NOMO-1 treated with dmso at 0.1 percent for 144 hours (cell line): ENCODE measurements at regions not wholly inside any gene's neighbourhood (a gene's known extent, or its start where the extent isn't known, plus 50 kb on each side); places are given as distances from the start of the nearest gene placed in this dataset.

Experiments used
- DNase-seq: peaks from one replicate; lab custom pipeline; 2025; ENCODE audit not compliant: unreplicated experiment; lab: John Stamatoyannopoulos, UW

DNA sequence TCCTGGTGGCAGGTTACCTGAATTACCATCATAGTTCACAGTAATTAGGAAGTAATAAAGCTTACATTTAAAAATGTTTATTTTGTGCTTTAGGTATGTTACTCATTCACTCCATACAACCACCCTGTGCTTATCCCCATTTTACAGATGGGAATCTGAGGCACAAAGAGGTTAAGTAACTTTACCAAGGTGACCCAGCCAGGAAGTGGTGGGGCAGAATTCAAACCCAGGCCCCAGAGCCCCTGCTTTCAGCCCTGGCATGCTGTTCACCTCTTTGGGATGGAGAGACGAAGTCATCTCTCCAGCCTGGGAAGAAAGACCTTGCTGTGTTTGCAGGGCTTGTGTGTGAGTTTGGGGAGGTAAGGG lies 285.6 kb upstream of the TPM1 start:
- DNase-seq: no peak

DNA sequence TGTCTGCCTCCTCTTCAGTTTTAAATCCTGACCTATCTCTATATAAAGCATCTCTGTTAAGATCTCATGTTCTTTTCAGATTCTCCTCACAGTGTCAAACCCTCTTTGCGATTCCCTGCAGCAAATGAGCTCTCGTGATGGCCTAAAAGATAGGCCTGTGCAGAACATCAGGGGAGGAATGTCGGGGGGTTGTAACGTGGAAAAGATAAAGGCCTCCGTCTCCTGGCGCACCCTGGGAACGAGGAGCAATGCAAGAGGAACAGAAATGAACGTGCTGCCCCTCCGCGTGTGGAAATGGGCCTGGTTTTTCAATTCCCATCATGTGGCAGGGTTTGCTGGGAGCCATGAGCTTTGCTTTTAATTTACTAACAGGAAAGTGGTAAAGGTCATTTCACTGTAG lies 285.0 kb upstream of the TPM1 start:
- no peak for DNase-seq

DNA sequence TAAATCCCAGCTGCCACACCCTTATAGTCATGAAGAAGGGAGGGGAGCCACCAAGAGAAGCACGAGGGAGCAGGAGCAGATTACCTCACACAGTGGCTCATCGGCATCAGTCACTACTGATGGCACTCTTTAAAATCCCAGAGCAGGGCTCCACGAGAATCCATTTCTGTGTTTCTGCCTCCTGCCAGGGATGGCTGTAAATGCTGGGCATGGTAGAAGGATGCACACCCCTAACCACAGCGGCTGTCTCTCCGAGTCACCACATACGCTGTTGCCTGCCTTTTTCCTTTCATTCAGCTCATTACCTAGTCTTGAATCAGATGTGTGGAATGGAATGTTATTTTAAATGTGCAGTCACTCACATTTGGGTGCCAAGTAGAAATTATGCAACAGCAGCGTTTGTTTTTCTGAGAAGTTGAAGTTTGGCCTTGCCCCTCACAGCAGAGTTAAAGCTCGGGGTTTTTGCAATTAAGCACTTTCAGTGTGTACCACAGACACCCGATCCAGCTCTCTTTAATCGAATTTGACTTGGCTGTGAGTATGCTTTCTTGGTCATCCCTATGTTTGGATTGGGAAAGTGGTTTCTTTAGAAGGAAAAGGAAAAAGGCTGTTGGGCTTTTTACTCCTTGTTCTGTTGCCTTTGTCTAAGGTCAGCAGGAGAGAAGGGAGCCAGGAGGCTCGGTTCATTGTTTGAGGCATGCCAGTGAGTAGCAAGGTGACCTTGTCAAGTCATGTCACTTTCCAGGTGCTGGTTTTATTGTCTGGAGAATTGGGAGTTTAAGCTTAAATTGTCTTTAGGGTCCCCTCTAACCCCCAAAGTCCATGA lies 284.2 kb upstream of the TPM1 start:
- DNase-seq: no peak

DNA sequence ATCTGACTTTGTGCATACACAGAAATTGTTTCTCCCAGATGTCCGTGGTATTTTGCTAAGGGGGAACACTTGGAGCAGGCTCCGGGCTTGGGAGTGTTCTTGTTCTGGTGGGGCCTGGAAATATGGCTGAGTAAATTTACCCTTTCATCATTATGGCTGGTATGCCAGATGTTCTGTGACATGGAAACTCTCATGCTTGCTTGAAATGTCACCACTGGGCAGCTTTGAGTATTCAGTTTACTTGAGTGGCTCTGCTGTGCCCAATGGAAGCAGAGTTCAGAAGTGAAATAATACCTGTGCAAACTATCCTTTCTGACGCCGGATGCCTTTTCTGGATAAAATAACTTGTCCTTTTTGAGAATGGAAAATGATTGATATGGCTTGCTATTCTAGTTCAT lies 283.6 kb upstream of the TPM1 start:
- no peak for DNase-seq

DNA sequence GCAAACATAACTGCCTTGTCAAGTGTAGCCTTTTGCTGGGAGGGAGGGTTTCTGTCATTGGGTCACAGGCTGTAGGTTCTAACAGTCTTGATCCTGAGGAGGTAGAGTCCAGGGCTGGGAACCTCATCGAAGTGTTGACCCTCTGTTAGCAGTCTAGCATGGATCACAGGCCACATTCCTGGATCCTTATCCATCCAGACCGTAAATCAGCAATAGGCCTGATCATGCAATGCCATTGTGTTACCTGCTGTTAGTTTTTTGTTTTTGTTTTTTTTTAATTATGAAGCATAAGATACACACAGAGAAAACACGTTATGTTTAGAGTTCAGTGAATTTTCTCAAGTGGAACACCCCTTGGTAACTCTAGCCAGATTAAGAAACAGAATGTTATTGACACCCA lies 282.0 kb upstream of the TPM1 start:
- no peak for DNase-seq

DNA sequence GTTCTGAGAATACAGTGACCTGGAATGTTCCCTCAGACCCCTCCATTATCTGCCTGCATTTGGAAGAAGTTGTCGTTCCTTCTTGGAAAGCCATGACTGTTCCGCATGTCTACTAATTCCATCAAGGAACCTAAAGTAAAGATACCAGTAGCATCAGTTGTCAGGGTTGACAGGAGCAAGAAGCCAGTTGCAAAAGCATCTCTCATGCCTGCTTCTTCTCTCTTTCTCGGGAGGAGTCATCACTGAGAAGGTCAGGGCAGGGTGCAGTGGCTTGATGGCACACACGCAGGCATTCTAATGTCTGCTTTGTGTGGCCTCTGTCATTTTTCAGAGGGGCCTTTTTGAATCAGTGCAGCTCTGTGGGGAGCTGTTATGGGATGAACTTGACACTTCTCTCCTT lies 276.6 kb upstream of the TPM1 start:
- no peak for DNase-seq

DNA sequence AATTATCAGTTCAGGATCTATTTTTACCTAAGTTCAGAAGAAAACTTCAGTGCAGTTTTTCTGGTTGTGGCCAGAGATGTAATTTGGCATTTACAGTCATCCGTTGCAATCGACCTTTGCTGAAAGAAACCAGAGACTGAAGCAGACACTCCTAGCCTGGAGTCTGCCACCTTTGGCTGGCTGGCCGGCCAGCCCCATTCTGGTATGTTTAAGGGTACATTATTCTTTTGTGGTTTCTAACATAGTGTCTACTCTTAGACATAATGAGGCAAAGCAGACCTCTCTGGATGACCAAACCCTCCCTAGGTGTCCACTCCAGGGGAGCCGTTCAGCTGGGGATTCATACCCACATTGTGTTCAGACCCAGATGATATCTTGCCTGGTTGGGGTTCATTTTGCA lies 275.9 kb upstream of the TPM1 start:
- no peak for DNase-seq

DNA sequence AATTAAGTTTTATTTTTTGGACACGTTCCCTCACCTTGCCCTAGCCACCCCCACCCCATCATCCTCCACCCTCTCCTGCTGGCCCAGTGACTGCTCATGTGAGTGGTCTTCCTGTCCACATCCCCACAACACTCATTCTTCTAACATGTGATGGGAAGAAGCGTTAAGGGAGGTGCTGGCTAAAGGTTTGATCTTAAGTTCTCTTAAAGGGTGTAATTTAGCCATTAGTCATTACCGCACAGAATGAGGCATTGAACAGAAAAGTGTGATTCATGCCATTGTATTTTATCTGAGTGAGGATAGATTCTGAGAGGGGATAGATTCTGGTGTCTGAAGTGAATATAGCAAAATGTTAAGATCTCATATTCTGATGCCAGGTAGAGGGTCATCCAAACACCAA lies 272.9 kb upstream of the TPM1 start:
- DNase-seq: no peak

DNA sequence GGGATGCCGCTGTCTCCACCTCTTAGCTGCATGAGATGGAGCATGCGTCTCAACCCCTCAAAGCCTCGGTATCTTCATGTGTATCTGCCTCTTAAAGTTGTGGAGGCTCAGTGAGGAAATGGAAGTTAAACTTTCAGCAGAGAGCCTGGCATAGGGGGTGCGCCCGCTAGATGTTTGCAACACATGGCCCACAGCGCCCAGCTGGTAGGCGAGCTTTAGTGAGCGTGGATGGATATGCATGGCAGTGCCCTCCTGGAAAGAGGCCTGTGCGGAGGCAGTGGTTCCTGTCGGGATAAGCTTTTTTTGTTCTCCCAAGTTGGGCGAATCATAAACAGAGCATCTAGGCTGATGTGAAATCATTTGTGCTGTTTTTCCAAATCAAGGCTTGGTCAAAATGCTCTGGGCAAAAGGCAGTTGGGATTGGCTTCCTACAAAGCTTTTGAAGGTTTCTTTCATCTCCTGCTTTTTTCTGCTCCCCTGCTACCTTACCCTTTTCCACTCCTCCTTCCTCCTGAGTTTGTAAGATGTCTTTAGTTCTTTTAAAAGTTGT lies 272.4 kb upstream of the TPM1 start:
- no peak for DNase-seq

DNA sequence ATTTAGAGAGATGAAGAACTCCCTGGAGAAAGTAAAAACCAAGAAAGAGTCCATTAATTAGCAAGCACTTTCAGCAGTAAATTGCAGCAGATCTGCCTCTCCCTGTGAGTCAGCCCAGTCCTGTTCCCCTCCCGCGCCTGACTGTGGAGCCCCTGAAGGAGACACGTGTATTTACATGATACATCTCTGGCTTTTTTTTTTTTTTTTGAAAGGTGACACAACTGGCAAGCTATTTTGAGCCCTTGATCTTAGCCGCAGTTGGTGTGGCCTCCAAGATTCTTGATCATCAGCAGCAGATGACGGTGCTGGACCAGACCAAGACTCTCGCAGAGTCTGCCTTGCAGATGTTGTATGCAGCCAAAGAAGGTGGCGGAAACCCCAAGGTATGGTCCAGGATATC lies 271.8 kb upstream of the TPM1 start:
- DNase-seq: no peak

DNA sequence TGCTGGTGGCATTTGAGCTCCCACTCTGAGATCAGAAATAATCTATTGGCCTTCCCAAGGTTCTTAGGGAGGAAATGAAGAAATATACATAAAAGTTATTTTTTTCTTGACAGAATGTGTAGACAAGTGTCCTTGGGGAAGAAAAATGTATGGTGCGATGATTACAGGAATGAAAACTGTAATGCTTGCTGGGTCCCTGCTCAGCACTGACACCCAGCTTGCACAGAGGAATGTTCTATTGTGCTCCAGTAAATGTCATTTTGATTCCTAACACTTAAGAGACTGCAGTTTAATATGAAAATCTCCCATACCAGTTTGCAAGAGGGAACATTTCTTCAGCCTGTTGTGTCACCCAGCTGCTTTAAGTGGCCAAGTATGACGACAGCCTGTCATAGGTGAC lies 271.3 kb upstream of the TPM1 start:
- no peak for DNase-seq

DNA sequence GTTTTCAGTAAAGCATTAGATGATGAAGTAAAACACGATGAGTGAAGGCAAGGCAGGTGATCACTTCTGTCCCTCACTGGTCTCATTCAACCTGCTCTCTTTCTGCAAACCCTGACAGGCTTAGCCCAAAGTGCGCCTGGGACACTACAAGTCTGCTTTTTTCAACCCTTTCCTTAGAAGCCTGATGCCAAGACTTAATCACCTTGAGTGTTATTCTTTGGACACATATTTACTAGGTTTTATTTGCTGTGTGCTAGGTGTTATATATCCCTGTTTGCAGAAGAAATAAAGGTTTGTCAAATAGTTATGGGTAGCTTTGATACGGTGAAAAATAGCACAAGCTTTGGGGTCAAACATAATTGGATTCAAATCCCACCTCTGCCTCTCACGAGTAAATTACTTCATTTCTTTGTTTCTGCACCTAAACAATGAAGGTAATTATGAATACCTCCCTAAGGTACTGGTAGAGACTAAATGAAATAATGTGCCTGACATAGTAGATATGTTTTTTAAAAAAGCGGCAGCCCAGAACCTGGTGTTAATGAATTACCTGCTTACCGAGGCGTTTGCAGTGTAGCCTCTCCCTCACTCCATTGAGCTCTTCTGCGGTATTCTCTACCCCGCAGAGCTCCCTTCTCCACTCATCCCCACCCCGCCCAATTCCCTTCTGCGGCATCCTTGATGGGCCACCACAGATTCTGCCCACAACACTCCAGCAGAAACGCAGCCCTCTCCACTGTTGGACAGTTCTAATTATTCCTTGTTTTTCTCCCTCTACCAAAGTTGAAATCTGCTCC lies 269.0 kb upstream of the TPM1 start:
- no peak for DNase-seq

DNA sequence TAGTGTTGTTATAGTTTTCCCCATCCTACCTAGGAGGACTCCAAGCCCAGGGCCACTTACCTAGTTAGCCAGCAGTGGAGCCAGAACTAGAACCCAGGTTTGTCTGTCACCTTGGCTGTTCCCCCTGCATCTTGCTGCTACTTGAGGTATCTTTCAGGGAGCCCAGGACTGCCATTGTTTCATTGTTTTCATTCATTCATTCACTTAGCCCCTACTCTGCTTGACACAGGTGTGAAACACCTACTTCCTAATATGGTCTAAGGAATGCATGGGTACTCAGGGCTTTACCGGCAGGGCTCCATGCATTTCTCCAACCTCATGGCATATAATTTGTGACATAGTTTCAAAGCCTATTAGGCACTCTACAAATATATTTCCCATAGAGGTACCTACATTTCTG lies 266.6 kb upstream of the TPM1 start:
- no peak for DNase-seq

DNA sequence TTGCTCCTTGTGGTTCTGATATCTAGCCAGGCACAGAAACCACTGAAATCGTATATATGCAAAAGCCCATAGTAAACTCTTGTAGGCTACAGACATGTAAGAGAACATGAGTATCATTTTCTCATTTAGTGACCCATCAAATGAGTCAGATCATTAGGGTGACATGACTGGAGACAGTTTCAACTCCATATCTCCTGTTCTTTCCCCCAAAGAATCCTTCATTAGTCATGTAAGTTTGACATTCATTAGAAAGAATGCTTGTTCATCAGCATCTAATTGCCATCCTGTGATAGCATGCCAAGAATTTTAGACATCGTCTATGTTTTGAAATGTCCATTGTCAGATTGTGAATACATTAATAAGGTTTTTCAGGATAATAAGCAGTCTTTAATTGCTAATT lies 264.9 kb upstream of the TPM1 start:
- DNase-seq: no peak

DNA sequence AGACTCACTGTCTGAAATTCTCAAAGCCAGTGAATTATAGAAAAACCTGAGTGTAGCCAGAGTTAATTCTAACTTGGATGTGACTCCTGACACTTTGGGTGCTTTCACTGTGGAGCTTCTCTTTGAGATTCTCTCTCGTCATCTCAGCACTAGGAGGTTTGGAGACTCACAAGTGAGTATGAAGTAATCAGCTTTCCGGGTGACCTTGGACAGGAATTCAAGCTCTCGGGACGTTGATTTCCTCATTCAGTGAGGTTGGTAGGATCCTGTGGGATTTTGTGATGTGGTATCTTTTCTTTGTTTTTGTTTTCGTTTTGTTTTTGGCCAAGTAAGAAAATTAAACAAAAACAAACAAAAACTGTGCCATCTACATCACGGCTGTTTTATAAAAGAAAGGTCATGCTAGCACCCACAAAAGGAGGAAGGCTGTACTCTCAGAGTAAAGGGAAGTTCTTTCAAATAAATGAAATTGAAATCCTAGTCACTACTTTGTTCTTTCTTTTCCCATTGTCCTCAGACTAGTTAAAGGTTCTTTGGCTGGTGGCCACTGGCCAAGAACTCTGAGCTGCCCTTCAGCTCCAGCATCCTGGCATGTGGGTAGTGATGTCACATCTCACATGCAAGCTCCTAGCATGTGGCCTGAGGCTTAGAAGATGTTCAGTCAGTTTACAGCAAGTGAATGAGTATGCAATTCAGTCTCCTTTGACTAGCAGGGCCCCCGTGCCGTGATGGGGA lies 263.3 kb upstream of the TPM1 start:
- peak; percentile 9 for DNase-seq

DNA sequence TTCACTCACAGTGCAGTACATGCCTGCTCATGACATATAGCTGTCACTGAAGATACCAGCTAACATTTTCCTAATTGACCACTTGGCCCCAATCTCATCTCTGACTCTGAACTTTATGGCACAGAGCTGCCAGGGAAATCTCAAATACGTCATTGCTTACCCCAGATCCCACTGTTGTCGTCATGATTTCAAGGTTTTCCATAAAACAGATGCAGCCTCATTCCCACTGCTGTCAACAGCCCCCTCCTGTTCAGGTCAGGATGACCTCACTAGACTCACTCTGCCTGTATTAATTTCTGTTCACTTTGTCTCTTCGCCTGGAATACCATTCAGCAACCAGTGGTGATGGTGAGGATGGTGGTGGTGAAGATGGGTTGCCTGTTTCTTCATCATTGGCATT lies 262.6 kb upstream of the TPM1 start:
- no peak for DNase-seq

DNA sequence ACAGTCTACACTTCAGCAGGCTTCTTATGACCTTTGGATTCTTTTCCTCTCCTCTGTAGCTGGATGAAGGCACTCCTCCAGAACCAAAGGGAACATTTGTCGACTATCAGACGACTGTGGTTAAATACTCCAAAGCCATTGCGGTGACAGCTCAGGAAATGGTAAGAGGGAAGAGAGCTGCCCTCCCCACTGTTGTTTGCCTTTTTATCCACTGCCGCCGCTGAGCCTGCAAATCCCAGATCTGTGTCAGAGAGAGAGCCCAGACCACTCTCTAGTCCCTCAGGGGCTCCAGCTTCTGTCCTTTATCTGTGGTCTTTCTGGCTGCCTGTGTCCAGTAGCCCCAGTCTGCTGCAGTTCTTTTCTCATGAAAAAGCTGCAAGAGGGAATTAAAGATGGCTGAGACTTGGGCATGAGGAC lies 261.5 kb upstream of the TPM1 start:
- DNase-seq: no peak

DNA sequence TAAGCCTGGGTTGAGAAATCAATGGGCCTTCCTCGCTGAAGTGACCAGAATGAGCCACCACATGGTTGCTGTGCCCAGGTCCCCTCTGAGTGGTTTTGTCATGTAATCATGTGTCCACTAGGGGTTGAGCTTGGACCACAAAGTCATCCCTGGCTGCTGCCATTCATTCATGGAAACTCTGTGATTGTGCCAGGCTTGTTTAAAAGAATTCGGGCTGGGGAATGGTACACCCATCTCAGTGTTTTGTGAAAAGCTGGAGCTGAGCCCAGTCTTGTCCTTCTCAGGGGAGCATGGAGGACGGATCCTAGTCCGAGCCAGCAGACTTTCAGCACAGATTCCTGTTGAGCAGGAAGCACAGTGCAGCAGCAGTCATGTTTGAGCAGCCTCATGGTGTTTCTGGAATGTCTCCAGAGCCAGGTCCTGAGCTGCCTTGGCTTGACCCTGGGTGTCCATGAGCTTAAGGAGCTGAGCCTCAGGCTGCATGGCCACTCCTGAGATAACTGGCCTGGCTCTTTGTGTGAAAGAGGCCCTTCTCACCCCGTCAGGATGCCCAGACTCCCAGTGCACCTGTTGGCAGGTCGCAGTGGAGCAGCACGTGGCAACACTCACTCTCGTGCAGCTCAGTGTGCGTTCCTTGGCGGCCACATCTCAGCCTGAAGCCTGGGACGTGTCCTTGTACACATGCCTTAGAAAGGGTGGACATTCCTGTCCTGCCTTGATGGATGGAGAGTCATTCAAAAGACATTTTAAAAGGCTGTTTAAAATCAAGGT lies 260.3 kb upstream of the TPM1 start:
- DNase-seq: peak; percentile 23

DNA sequence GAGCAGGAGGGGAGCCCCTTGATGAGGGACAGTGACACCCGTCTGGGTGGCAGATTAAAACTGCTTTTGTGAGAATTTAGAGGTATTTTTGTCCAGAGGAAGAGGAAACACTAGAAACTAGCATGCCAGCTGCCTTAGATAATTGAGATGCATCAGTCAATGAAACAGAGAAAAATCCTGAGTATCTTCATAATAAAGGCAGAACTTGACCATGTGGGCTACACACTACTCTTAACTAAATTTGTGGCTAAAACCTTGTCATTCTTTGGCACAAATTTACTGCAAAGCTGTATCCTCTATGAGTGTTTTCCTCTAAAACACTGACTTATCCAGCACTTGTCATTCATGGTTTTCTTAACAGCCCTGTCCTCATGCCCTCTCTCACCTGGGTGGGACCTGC lies 259.7 kb upstream of the TPM1 start:
- no peak for DNase-seq

DNA sequence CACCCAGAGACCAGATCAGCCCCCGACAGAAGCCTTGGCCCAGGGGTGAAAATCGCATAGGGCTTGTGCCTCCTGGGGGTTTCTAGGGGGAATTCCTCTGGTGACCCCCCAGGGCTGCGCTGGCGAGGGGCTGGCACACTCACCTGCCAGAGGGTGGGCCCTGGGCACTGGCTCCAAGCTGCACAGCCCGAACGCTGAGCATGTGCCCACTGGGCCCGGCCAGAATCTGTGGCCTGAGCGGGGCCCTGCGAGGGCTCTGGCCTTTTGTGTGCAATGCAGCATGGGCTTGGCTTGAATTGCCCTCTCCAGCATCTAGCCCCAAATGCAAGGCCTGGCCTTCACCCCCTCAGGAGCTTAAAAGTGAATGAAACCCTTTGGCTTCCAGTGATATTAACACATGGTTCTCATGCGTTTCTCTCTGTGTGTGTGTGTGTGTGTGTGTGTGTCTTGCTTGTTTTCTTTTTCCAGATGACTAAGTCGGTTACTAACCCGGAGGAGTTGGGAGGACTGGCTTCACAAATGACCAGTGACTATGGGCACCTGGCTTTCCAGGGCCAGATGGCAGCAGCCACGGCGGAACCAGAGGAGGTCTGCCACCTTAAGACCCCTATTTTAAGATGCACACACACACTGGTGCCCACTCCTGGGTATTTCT lies 259.1 kb upstream of the TPM1 start:
- DNase-seq: no peak
